Activated CD8-positive, alpha-beta memory T cell treated with anti-CD3 and anti-CD28 coated beads for 36 hours (primary cell): ENCODE measurements at regions not wholly inside any gene's neighbourhood (a gene's known extent, or its start where the extent isn't known, plus 50 kb on each side); places are given as distances from the start of the nearest gene placed in this dataset.
"Not testable (repeated sequence)": the region's sequence is repeated elsewhere in the genome, so short reads cannot be mapped to it uniquely, and the experiment has no call there.

Experiments used
- CTCF ChIA-PET: fragments of 350-600 bp; sonication (Branson Sonifier 250); formaldehyde crosslinking; loops from one replicate; lab custom pipeline; 2021; ENCODE audit warnings: antibody characterized with exemption; lab: Charles Lee
- POLR2A ChIA-PET: fragments of 350-600 bp; sonication (Branson Sonifier 250); formaldehyde crosslinking; loops from one replicate; lab custom pipeline; 2021; ENCODE audit warnings: antibody characterized with exemption; lab: Charles Lee

DNA sequence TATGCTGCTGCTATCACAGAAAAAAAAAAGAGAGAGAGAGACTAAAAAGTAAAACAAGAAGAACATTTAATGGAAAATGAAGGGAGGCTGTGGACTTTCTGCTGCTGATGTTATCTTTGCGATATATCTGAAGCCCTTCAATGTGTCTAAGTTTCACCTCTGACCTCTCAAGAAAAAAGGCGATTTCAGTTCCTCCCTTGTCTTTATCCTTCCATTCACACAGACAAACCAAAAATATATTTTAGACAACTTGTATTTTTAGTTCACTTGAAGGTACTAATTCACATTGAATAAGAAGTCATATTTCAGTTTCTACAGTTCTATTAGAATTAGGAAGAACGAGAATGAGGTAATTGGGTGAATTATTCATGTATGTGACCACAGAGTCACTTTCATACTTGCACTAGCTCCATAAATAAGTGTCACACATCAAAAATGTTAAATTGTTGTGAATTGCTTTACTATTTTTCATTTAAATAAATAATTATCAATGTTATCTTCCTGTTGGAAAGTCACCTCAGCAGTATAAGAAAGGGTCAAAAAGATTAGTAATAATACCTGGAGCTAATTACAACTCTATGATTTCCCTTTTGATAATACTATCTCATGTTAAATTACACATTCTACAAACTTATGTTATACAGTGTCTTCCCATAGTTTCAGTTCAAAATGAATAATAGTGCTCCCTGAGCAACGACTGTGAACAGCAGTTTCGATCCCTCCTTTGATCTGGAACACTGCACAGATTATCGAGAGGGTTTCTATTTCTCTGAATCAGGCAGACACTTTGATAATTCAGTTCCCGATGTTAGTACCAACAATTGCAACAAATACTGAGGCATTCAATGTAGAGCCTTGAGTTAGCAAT, 85.2 kb upstream of the PLCB4 start:
- POLR2A ChIA-PET, result no interaction called here
- CTCF ChIA-PET, result no interaction called here

DNA sequence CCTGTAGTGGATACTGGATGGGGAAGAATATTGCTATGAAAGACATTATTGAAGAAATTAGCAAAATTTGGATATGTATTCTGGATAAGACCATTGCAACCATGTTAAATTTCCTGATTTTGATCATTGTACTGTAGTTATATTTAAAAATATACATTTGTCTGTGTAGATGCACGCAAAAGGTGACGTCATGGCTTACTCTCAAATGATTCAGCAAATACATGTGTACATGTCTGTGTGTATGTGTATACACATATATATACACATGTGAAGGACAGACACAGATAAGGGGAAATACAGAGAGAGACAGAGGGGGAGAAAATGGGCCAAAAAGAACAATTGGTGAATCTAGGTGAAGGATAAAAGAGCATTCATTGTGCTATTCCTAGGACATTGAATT, 82.3 kb upstream of the PLCB4 start:
- CTCF ChIA-PET, result no interaction called here
- POLR2A ChIA-PET, result no interaction called here

DNA sequence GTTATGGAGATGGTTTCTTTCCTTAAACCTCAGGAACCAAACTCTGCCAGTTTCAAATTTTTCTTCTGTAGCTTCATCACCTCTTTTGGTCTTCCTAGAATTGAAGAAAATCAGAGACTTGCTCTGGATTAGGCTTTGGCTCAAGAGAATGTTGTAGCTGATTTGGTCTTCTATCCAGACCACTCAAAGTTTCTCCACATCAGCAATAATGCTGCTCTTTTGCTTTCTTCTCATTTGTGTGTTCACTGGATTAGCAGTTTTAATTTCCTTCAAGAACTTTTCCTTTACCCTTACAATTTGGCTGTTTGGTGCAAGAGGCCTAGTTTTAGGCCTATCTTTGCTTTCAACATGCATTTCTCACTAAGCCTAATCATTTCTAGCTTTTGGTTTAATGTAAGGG, 78.1 kb upstream of the PLCB4 start:
- POLR2A ChIA-PET, result no interaction called here
- CTCF ChIA-PET, result no interaction called here

DNA sequence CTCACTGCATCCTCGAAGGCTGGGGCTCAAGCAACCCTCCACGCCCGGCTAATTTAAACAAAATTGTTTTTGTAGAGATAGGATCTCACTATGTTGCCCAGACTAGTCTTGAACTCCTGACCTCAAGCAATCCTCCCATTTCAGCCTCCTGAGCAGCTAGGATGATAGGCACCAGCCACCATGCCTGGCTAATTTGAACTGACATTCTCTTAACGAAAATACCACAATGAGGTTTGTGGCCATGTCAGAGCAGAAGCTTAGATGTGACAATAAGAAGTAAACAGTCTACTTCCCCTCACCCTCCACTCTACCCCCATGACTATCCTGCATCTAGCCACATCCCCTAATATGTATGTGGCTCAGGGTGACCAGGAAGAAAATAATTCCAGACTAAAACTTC, 74.8 kb upstream of the PLCB4 start:
- CTCF ChIA-PET, result interaction anchor here (0.7 kb wide), 1 partner anchor 843 kb away, joined by 3 read pairs; no protein-coding TSS in a partner anchor
- POLR2A ChIA-PET, result no interaction called here

DNA sequence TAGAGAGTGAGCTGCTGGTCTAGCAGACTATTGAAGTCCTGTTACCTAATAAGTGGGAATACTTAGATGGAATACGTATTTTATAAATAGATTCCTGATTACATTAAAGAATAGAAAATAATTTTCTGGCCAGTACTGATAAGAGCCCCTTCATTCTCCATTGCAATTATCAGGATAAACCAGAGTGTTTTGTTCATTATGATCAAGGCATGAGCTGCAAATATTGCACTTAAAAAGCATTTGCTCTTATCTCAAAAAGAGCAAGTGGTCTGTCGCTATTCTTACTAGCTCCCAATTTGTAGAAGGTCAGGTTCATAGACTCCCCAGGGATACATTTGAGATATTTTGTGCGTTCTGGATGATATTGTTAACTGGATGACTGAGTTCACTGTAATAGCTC, 73.1 kb upstream of the PLCB4 start:
- POLR2A ChIA-PET, result no interaction called here
- CTCF ChIA-PET, result no interaction called here

DNA sequence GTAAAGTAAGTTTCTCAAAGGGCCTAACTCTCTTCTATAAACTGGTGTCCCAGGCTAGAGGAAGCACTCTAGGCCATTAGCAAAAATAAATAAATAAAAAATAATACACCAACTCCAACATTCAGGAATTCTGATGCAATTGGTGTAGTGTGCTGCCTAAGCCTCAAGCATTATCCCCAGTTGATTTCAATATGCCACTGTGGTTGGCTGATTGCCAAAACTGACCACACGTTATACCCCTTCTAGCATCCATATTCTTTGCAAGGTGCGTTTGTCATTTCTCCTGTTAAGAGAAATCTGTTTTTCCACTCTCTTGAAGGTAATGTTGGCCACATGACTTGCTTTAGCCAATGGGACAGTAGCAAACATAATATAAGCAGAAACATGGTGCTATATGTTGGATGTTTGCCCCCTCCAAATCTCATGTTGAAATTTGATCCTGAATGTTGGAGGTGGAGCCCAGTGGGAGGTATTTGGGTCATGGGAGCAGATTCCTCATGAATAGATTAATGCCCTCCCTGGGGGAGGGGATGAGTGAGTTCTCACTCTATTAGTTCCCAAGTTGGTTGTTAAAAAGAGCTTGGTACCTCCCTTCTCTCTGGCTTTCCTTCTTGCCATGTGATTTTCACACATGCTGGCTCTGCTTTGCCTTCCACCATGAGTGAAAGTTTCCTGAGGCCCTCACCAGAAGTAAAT, 71.9 kb upstream of the PLCB4 start:
- POLR2A ChIA-PET, result no interaction called here
- CTCF ChIA-PET, result no interaction called here

DNA sequence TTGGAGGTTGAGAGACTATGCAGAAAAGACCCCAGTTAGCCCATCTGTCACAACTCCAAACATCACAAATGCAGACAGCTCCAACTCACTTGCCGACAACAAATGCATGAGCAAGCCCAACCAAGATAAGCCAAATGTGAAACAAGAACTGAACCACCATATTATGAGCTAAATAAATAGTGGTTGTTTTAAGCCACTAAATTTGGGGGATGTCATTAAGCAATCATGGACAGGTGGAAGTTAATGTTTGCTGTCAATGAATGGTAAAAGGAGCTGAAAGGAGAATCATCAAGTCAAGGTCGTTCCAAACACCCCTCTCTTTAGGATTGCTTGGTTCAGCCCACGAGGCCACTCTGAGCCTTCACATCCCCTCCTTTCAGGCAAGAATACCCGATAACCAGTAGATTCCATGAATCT, 71.2 kb upstream of the PLCB4 start:
- CTCF ChIA-PET, result no interaction called here

DNA sequence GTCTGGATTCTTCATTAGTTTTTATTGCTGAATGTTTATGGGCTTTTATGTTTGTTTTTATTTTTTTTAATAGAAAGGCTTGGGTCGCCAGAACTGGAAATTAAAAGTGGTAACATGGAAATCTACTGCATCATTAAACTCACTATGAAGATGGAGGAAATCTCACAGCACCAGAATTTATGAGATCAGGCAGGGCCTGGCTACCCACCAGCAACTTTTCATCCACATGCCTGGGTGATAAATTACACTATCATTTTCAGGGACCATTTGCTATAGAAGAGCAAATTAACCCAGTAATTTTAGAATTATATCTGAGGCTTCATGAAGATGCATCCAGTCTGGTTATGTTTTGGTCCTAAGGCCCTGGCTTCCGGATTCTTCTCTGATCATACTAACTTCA, 57.8 kb upstream of the PLCB4 start:
- POLR2A ChIA-PET, result no interaction called here
- CTCF ChIA-PET, result no interaction called here

More for the DNA sequence above, 71.2 kb upstream of the PLCB4 start:
- POLR2A ChIA-PET, result no interaction called here

DNA sequence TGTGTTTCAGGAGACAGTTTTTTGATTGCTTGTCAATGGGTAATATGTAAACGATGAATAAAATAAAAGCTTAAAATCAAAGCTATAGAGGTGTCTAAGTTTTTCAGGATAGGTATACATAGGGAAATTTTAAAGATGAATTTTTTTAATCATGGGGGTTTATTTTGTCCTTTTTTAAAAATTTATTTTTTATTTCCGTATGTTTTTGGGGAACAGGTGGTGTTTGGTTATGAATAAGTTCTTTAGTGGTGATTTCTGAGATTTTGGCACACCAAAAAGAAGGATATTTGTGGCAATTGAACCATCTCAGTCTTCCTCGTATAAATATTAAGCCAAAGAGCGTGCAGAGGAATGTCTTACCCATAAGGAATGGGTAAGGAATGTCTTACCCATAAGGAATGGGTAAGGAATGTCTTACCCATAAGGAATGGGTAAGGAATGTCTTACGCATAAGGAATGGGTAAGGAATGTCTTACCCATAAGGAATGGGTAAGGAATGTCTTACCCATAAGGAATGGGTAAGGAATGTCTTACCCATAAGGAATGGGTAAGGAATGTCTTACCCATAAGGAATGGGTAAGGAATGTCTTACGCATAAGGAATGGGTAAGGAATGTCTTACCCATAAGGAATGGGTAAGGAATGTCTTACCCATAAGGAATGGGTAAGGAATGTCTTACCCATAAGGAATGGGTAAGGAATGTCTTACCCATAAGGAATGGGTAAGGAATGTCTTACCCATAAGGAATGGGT, 53.5 kb upstream of the PLCB4 start:
- POLR2A ChIA-PET, CTCF ChIA-PET: not testable (repeated sequence)

DNA sequence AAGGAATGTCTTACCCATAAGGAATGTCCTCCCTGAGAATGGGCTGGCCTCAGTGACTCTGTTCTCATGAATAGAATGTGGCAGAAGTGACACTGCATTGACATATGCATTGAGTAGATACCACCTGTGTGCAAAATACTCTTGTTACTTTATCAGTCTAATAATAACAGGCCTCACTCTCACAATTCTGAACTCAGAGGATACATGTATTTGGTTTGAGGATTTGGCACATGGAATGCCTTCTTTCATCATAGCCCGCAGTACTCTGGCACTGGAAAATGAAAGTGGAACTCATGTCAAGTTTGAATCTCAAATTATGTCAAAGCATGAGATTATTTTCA, 52.9 kb upstream of the PLCB4 start:
- ChIA-PET CTCF (no interaction called here), POLR2A (no interaction called here)

DNA sequence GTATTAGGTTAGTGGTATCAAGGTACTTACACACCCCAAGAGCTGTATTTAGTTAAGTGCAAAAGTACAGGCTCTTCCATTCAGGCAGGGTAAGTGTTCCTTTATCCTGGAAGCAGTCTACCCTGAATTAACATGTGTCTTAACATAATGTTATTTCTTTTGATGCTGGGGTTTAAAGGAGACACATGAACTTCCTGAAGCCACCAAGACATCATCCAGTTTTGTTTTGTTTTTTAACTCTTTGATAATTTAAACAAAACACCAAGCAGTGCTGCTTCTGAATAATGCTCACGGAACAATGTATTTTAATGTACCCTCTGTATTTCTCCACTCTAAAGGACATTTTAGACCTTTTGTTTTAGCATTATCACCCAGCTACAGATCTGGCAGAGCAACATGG, 50.5 kb upstream of the PLCB4 start:
- POLR2A ChIA-PET, result no interaction called here

More for the DNA sequence above, 50.5 kb upstream of the PLCB4 start:
- CTCF ChIA-PET, result no interaction called here
